PFSK-1 (cell line): ENCODE measurements at regions not wholly inside any gene's neighbourhood (a gene's known extent, or its start where the extent isn't known, plus 50 kb on each side); places are given as distances from the start of the nearest gene placed in this dataset.

Source experiments
- FOXP2 ChIP-seq: optimal IDR thresholded peaks from 2 replicates; pipeline ENCODE3; 2011; ENCODE audit warnings: borderline replicate concordance, control low read depth, inconsistent platforms; ENCODE audit not compliant: insufficient read depth; ENCODE audit errors: extremely low read length, extremely low read depth
- POLR2AphosphoS5 ChIP-seq: IDR thresholded peaks from 2 replicates; pipeline ENCODE4 v1.6.1; 2012; ENCODE audit warnings: low read depth, mild to moderate bottlenecking, control low read depth, low read length, moderate library complexity
- REST ChIP-seq, 2 experiments: IDR thresholded peaks; 2 replicates each; pipeline versions ENCODE4 v1.6.1 to v1.8.0; 2011 to 2012; ENCODE audit warnings: low read depth in 2 of 2, low read length in 2 of 2, control low read depth in 1 of 2, inconsistent platforms in 1 of 2, mild to moderate bottlenecking in 1 of 2, moderate library complexity in 1 of 2; ENCODE audit not compliant: insufficient read depth in 1 of 2
- TAF1 ChIP-seq: IDR thresholded peaks from 2 replicates; pipeline ENCODE4 v1.6.1; 2012; ENCODE audit warnings: low read length, control low read depth, borderline replicate concordance; ENCODE audit not compliant: insufficient read depth

GRCh38 chr5:110956913-110957813 lies 114.3 kb upstream of the TSLP start:
- TF ChIP-seq POLR2AphosphoS5 (no peak), REST (IDR thresholded peaks at IDR 0.05; ENCODE audit: insufficient read depth in 1 of 2, low read depth in 2 of 2, low read length in 2 of 2) (no peak), FOXP2 (no peak), TAF1 (no peak)
